B cell (primary cell): ENCODE measurements at regions not wholly inside any gene's neighbourhood (a gene's known extent, or its start where the extent isn't known, plus 50 kb on each side); places are given as distances from the start of the nearest gene placed in this dataset.

Experiments
- ATAC-seq: fragments of 200-7000 bp; cut with Tn5 transposase; one replicate; pipeline ENCODE4 v1.10.0; 2021; ENCODE audit warnings: low read depth, mild to moderate bottlenecking, moderate number of reproducible peaks, moderate library complexity
- CTCF ChIA-PET: fragments of 350-600 bp; sonication (Branson Sonifier 250); formaldehyde crosslinking; loops from one replicate; lab custom pipeline; 2021; ENCODE audit warnings: antibody characterized with exemption, inconsistent platforms; lab: Charles Lee
- POLR2A ChIA-PET: fragments of 350-600 bp; sonication (Branson Sonifier 250); formaldehyde crosslinking; loops from one replicate; lab custom pipeline; 2021; ENCODE audit warnings: antibody characterized with exemption; lab: Charles Lee
- DNase-seq: peaks from one replicate; pipeline ENCODE4 v3.0.0; 2013
- H2AFZ ChIP-seq: 2 replicates; pipeline ENCODE4 v1.6.1; 2012; ENCODE audit warnings: mild to moderate bottlenecking, low read depth, low read length; ENCODE audit not compliant: insufficient read depth, poor library complexity, severe bottlenecking
- H3K27ac ChIP-seq, 2 donors: 1 replicate in 1 of 2; 2 replicates in 1 of 2; pipeline ENCODE4 v1.5.1; 2012 to 2013; ENCODE audit warnings: low read length in 2 of 2, mild to moderate bottlenecking in 2 of 2, moderate library complexity in 1 of 2
- H3K27me3 ChIP-seq, 4 experiments: fragments of 200-600 bp in 1 of 4; sonication (generic) in 1 of 4; replicated peaks in 1 of 4; 1 replicate in 2 of 4; 2 replicates in 2 of 4; pipeline versions ENCODE4 v1.6.1 to v1.7.0; 2013 to 2016; ENCODE audit warnings: low read length in 3 of 4, mild to moderate bottlenecking in 2 of 4, mixed read lengths in 1 of 4, moderate library complexity in 1 of 4; ENCODE audit not compliant: insufficient read depth in 4 of 4, control insufficient read depth in 3 of 4; ENCODE audit errors: control extremely low read depth in 1 of 4
- H3K36me3 ChIP-seq, 2 experiments: replicated peaks in 1 of 2; 1 replicate in 1 of 2; 2 replicates in 1 of 2; pipeline versions ENCODE4 v1.6.1 to v1.7.1; 2013; ENCODE audit warnings: low read length in 1 of 2; ENCODE audit not compliant: insufficient read depth in 2 of 2, control insufficient read depth in 1 of 2; ENCODE audit errors: control extremely low read depth in 1 of 2, extremely low read depth in 1 of 2
- H3K4me1 ChIP-seq, 2 donors: fragments of 200-600 bp in 1 of 2; sonication (generic) in 1 of 2; 1 replicate in 1 of 2; 2 replicates in 1 of 2; pipeline versions ENCODE4 v1.5.1 to v1.6.1; 2013 to 2017; ENCODE audit warnings: low read length in 2 of 2; ENCODE audit not compliant: control insufficient read depth in 2 of 2, insufficient read depth in 2 of 2
- H3K4me2 ChIP-seq: replicated peaks from 2 replicates; pipeline ENCODE3; 2012; ENCODE audit warnings: mild to moderate bottlenecking, low read depth, low read length; ENCODE audit not compliant: poor library complexity, severe bottlenecking
- H3K4me3 ChIP-seq, 5 experiments: fragments of 200-600 bp in 1 of 5; sonication (generic) in 1 of 5; 1 replicate in 3 of 5; 2 replicates in 2 of 5; pipeline versions ENCODE4 v1.5.1 to v1.7.0; 2011 to 2016; ENCODE audit warnings: low read length in 4 of 5, mild to moderate bottlenecking in 4 of 5, low read depth in 2 of 5, control low read depth in 1 of 5, moderate library complexity in 1 of 5; ENCODE audit not compliant: insufficient read depth in 1 of 5; ENCODE audit errors: control extremely low read depth in 1 of 5, extremely low read depth in 1 of 5
- H3K79me2 ChIP-seq: fragments of 200-600 bp; sonication (generic); one replicate; pipeline ENCODE4 v1.6.0; 2016; ENCODE audit warnings: low read length; ENCODE audit not compliant: control insufficient read depth, insufficient read depth
- H3K9ac ChIP-seq: fragments of 200-600 bp; sonication (generic); 2 replicates; pipeline ENCODE4 v1.6.1; 2017; ENCODE audit warnings: mild to moderate bottlenecking, low read length, moderate library complexity
- H3K9me3 ChIP-seq, 3 donors: one replicate each; pipeline versions ENCODE4 v1.6.1 to v1.7.1; 2013; ENCODE audit warnings: low read length in 2 of 3; ENCODE audit not compliant: control insufficient read depth in 2 of 3, insufficient read depth in 1 of 3; ENCODE audit errors: control extremely low read depth in 1 of 3
- H4K20me1 ChIP-seq: 2 replicates; pipeline ENCODE4 v1.6.0; 2012; ENCODE audit warnings: mild to moderate bottlenecking, low read length; ENCODE audit not compliant: insufficient read depth, control insufficient read depth, poor library complexity, severe bottlenecking
- H3K27ac Mint-ChIP-seq: one replicate; pipeline ENCODE4 v1.8.0; 2021; ENCODE audit warnings: mixed read lengths
- H3K27me3 Mint-ChIP-seq: one replicate; pipeline ENCODE4 v1.8.0; 2021; ENCODE audit warnings: mixed read lengths
- H3K4me1 Mint-ChIP-seq: one replicate; pipeline ENCODE4 v1.8.0; 2021; ENCODE audit warnings: mixed read lengths
- H3K4me3 Mint-ChIP-seq: one replicate; pipeline ENCODE4 v1.8.0; 2021; ENCODE audit warnings: mixed read lengths
- H3K9me3 Mint-ChIP-seq: one replicate; pipeline ENCODE4 v1.8.0; 2022; ENCODE audit warnings: mixed read lengths; ENCODE audit not compliant: insufficient read depth
- CTCF ChIP-seq: fragments of 200-600 bp; IDR thresholded peaks from one replicate; pipeline ENCODE4 v1.8.0; 2022; ENCODE audit warnings: antibody characterized with exemption, mild to moderate bottlenecking
- EZH2 ChIP-seq: IDR thresholded peaks from 2 replicates; pipeline ENCODE4 v1.6.1; 2012; ENCODE audit warnings: borderline replicate concordance, low read depth, mild to moderate bottlenecking, moderate library complexity, low read length; ENCODE audit not compliant: insufficient read depth, poor library complexity, severe bottlenecking
- WGBS: methylation state at CpG from one replicate; pipeline ENCODE4 v1.1.5; 2013; ENCODE audit warnings: missing lambda C conversion rate; ENCODE audit not compliant: insufficient coverage; 5-methylcytosine and 5-hydroxymethylcytosine counted together
- intact Hi-C: fragments of 100-400 bp; cut with micrococcal nuclease; formaldehyde crosslinking; loops from one replicate; pipeline ENCODE4 v1.10.0; 2022

GRCh38 chr3:191972714-191973398, 511.9 kb downstream of the PYDC2 start:
- no peak overlapping the region for H3K27ac ChIP-seq
- no peaks in the 10 kb centered on the region for H3K79me2 ChIP-seq
- H3K4me3 ChIP-seq = no peak overlapping the region
- intact Hi-C loops = no loop called here
- DNase-seq (no peak), ATAC-seq (no peak)
- ChIA-PET CTCF (no interaction called here), POLR2A (no interaction called here)
- H3K4me1 ChIP-seq = no peaks in the 10 kb centered on the region
- no peaks in the 10 kb centered on the region for H3K36me3 ChIP-seq
- no peak overlapping the region for H3K4me2 ChIP-seq
- H3K4me3 Mint-ChIP-seq = no peak overlapping the region
- peaks cover 0 to 9% (median 2%) of the 10 kb centered on the region in 3 donors for H3K9me3 ChIP-seq
- no peak for TF ChIP-seq CTCF
- TF ChIP-seq EZH2 = no peak
- no peak overlapping the region for H2AFZ ChIP-seq
- peaks cover 2% of the 10 kb centered on the region for H3K4me1 Mint-ChIP-seq
- no peaks in the 10 kb centered on the region for H4K20me1 ChIP-seq
- no peaks in the 10 kb centered on the region for H3K27me3 ChIP-seq
- H3K27ac Mint-ChIP-seq = no peak overlapping the region
- H3K9me3 Mint-ChIP-seq = peaks cover 2% of the 10 kb centered on the region
- H3K9ac ChIP-seq = no peak overlapping the region
- WGBS = 71% methylated on average over 8 of the region's 8 CpGs
- H3K27me3 Mint-ChIP-seq = no peaks in the 10 kb centered on the region

GRCh38 chr3:191973820-191974219, 512.9 kb downstream of the PYDC2 start:
- Histone ChIP-seq H3K27ac (no peak overlapping the region), H3K9ac (no peak overlapping the region), H2AFZ (no peak overlapping the region), H3K4me3 (no peak overlapping the region), H3K9me3 (peaks cover 2 to 9% (median 3%) of the 10 kb centered on the region in 3 donors), H3K4me1 (no peaks in the 10 kb centered on the region), H3K36me3 (no peaks in the 10 kb centered on the region), H4K20me1 (no peaks in the 10 kb centered on the region), H3K4me2 (no peak overlapping the region), H3K79me2 (no peaks in the 10 kb centered on the region), H3K27me3 (no peaks in the 10 kb centered on the region)
- CTCF ChIA-PET = no interaction called here
- no peak overlapping the region for H3K4me3 Mint-ChIP-seq
- POLR2A ChIA-PET = no interaction called here
- H3K4me1 Mint-ChIP-seq = peaks cover 2% of the 10 kb centered on the region
- no peak overlapping the region for H3K27ac Mint-ChIP-seq
- DNase-seq (no peak), ATAC-seq (no peak)
- intact Hi-C loops = no loop called here
- WGBS = 83% methylated on average over 5 of the region's 6 CpGs
- TF ChIP-seq CTCF (no peak), EZH2 (no peak)
- peaks cover 6% of the 10 kb centered on the region for H3K9me3 Mint-ChIP-seq
- no peaks in the 10 kb centered on the region for H3K27me3 Mint-ChIP-seq
